Progenitor cell of endocrine pancreas (in vitro differentiated cells): ENCODE measurements at regions not wholly inside any gene's neighbourhood (a gene's known extent, or its start where the extent isn't known, plus 50 kb on each side); places are given as distances from the start of the nearest gene placed in this dataset.
A peak's percentile ranks its signal among the peaks of the same experiment; 100 is the strongest.

Experiments used
- DNase-seq: peaks from one replicate; pipeline ENCODE4 v3.0.0; 2021; ENCODE audit warnings: low spot score; ENCODE audit not compliant: unreplicated experiment
- H3K27ac Mint-ChIP-seq: 2 replicates; pipeline ENCODE4 v1.8.0; 2021; ENCODE audit warnings: mild to moderate bottlenecking, moderate library complexity, mixed read lengths
- H3K27me3 Mint-ChIP-seq: 2 replicates; pipeline ENCODE4 v1.8.0; 2021; ENCODE audit warnings: mixed read lengths
- H3K36me3 Mint-ChIP-seq: 2 replicates; pipeline ENCODE4 v1.8.0; 2022; ENCODE audit warnings: mixed read lengths; ENCODE audit not compliant: insufficient read depth
- H3K4me1 Mint-ChIP-seq: 2 replicates; pipeline ENCODE4 v1.8.0; 2021; ENCODE audit warnings: low read depth, mixed read lengths
- H3K4me3 Mint-ChIP-seq: 2 replicates; pipeline ENCODE4 v1.8.0; 2021; ENCODE audit warnings: low read depth, mild to moderate bottlenecking, moderate library complexity, mixed read lengths
- H3K9me3 Mint-ChIP-seq: 2 replicates; pipeline ENCODE4 v1.8.0; 2021; ENCODE audit warnings: low read depth, mixed read lengths
- CTCF ChIP-seq: fragments of 200-600 bp; sonication (generic); IDR thresholded peaks from one replicate; pipeline ENCODE4 v1.5.0; 2021; ENCODE audit warnings: antibody characterized with exemption, mild to moderate bottlenecking; ENCODE audit not compliant: unreplicated experiment

- H3K9me3 Mint-ChIP-seq = no peaks in the 10 kb centered on the region
- H3K4me3 Mint-ChIP-seq = peak overlapping the region; percentile 78
- no peaks in the 10 kb centered on the region for H3K36me3 Mint-ChIP-seq
- no peaks in the 10 kb centered on the region for H3K27me3 Mint-ChIP-seq
- no peak for TF ChIP-seq CTCF
- H3K4me1 Mint-ChIP-seq = peaks cover 21% of the 10 kb centered on the region
- peak overlapping the region; percentile 97 for H3K27ac Mint-ChIP-seq
- peak; percentile 24 for DNase-seq
These were observed 198.7 kb upstream of the DCN start for GRCh38 chr12:91381309-91381804.

- peaks cover 21% of the 10 kb centered on the region for H3K4me1 Mint-ChIP-seq
- no peaks in the 10 kb centered on the region for H3K36me3 Mint-ChIP-seq
- TF ChIP-seq CTCF = no peak
- H3K27me3 Mint-ChIP-seq = no peaks in the 10 kb centered on the region
- no peaks in the 10 kb centered on the region for H3K9me3 Mint-ChIP-seq
- H3K27ac Mint-ChIP-seq = peak overlapping the region; percentile 97
- DNase-seq = no peak
- H3K4me3 Mint-ChIP-seq = no peak overlapping the region
These were observed 198.0 kb upstream of the DCN start for GRCh38 chr12:91380631-91381030.

DNA sequence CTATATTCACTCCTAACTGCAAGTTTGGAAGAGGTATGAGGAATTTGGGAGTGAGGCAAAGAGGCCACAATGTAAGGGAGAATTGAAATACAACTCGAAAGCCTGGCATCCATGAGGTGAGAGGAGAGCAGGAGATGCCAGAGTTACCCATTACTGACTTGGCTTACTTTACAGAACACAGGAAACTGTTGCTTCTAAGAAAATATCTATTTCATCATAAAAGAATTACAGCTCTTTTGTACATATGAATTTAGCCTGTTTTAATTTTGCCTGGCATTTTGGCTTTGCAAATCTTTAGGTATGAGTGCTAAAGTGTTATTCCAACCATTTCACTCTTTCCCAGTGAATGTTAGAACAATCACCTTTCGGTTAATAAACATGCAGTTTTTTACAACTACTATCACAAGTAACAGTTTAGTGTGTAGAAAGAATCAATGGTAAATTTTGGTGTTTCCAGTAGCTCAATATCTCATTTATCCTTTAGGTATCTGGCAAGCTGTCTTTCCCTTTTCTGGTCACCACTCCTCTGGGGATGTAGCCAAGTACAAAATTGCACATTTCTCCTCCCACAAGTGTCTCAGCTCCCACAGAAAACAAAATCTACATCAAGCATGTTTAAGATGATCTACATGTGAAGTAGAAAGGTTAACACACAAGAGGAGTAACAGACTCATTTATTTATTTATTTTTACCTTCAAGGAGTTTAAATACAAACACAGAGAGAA, 196.6 kb upstream of the DCN start:
- Mint-ChIP-seq H3K27me3 (no peaks in the 10 kb centered on the region), H3K4me1 (peaks cover 21% of the 10 kb centered on the region), H3K4me3 (no peak overlapping the region), H3K9me3 (no peaks in the 10 kb centered on the region), H3K36me3 (no peaks in the 10 kb centered on the region), H3K27ac (no peak overlapping the region)
- no peak for TF ChIP-seq CTCF
- DNase-seq = no peak

DNA sequence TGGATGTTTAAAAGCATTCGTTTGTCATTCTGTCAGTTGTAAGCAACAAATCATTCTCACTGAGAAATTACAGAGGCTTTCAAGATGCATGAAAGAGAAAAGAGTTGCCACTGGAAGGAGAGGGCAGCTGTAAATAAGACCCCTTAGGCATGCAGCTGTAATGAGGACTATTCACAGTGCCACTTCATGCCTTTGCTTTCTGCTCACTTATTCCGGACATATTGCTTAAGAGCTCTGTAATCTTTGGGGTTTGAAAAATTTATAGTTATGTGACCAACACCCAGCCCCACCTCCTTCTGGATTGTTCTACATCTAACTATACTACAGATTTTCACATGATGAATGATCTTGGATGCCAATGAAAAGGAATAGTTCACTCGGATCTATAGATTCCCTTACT, 194.8 kb upstream of the DCN start:
- no peaks in the 10 kb centered on the region for H3K36me3 Mint-ChIP-seq
- H3K27ac Mint-ChIP-seq = no peak overlapping the region
- no peak overlapping the region for H3K4me3 Mint-ChIP-seq
- DNase-seq = no peak
- TF ChIP-seq CTCF = no peak
- H3K4me1 Mint-ChIP-seq = peaks cover 18% of the 10 kb centered on the region
- no peaks in the 10 kb centered on the region for H3K9me3 Mint-ChIP-seq
- H3K27me3 Mint-ChIP-seq = no peaks in the 10 kb centered on the region

DNA sequence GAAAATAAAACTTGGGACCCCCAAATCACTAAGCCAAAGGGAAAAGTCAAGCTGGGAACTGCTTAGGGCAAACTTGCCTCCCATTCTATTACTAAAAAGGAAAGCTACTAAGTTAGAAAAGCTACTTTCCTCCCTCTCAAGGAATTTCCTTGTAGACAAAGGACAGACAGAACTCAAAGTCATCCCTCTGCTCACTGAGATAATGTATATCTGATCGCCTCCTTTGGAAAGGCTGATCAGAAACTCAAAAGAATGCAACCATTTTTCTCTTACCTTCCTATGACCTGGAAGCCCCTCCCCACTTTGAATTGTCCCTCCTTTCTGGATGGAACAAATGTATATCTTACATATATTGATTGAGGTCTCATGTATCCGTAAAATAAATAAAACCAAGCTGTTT, 190.5 kb upstream of the DCN start:
- H3K9me3 Mint-ChIP-seq = no peaks in the 10 kb centered on the region
- no peaks in the 10 kb centered on the region for H3K27me3 Mint-ChIP-seq
- H3K4me1 Mint-ChIP-seq = no peaks in the 10 kb centered on the region
- H3K36me3 Mint-ChIP-seq = no peaks in the 10 kb centered on the region
- H3K4me3 Mint-ChIP-seq = no peak overlapping the region
- TF ChIP-seq CTCF = no peak
- DNase-seq = no peak
- no peak overlapping the region for H3K27ac Mint-ChIP-seq
